H1 (cell line): ENCODE measurements at regions not wholly inside any gene's neighbourhood (a gene's known extent, or its start where the extent isn't known, plus 50 kb on each side); places are given as distances from the start of the nearest gene placed in this dataset.

Experiments used
- CTCF ChIA-PET: fragments of 300-600 bp; sonication (Branson Sonifier 250); formaldehyde crosslinking; loops from one replicate; lab custom pipeline; 2021; ENCODE audit not compliant: partially characterized antibody; lab: Charles Lee
- POLR2A ChIA-PET: fragments of 300-600 bp; sonication (Branson Sonifier 250); formaldehyde crosslinking; loops from one replicate; lab custom pipeline; 2021; ENCODE audit warnings: inconsistent platforms; ENCODE audit not compliant: partially characterized antibody; lab: Charles Lee
- DNase-seq, 2 experiments: peaks; one replicate each; pipeline versions ENCODE4 v3.0.0 to v3.0.0-alpha.2; 2010 to 2022; ENCODE audit warnings: low spot score in 2 of 2, low read depth in 1 of 2, mixed read lengths in 1 of 2
- FAIRE-seq: peaks from 2 replicates; lab custom pipeline; 2011; peaks lifted over from hg19 to GRCh38; lab: Jason Lieb, UNC
- H2AFZ ChIP-seq: 2 replicates; pipeline ENCODE4 v1.8.1; 2012; ENCODE audit warnings: low read length, inconsistent platforms
- H2AK5ac ChIP-seq: 2 replicates; pipeline ENCODE4 v1.6.1; 2013; ENCODE audit warnings: low read depth, low read length
- H2BK120ac ChIP-seq: replicated peaks from 2 replicates; pipeline ENCODE3; 2013; ENCODE audit warnings: low read depth, low read length, inconsistent platforms
- H2BK12ac ChIP-seq: 2 replicates; pipeline ENCODE4 v1.6.1; 2013; ENCODE audit warnings: low read depth, low read length
- H2BK15ac ChIP-seq: 2 replicates; pipeline ENCODE4 v1.6.1; 2013; ENCODE audit warnings: low read length
- H2BK20ac ChIP-seq: 2 replicates; pipeline ENCODE4 v1.6.1; 2013; ENCODE audit warnings: low read length
- H2BK5ac ChIP-seq: 2 replicates; pipeline ENCODE4 v1.6.1; 2013; ENCODE audit warnings: low read depth, low read length
- H3K14ac ChIP-seq: 2 replicates; pipeline ENCODE4 v1.6.1; 2013; ENCODE audit warnings: inconsistent platforms; ENCODE audit not compliant: insufficient read length
- H3K18ac ChIP-seq: 2 replicates; pipeline ENCODE4 v1.6.1; 2013; ENCODE audit warnings: low read length; ENCODE audit errors: extremely low read depth
- H3K23ac ChIP-seq: 2 replicates; pipeline ENCODE4 v1.6.1; 2013; ENCODE audit warnings: inconsistent platforms; ENCODE audit not compliant: insufficient read length
- H3K23me2 ChIP-seq: 2 replicates; pipeline ENCODE4 v1.6.1; 2013; ENCODE audit warnings: low read depth, low read length
- H3K27ac ChIP-seq: 2 replicates; pipeline ENCODE4 v1.6.1; 2011; ENCODE audit warnings: low read depth, low read length, inconsistent platforms
- H3K27me3 ChIP-seq, 4 experiments: replicated peaks in 1 of 4; 1 replicate in 1 of 4; 2 replicates in 3 of 4; pipeline versions ENCODE4 v1.6.1 to v1.8.1; 2011 to 2013; ENCODE audit warnings: low read length in 3 of 4, mild to moderate bottlenecking in 3 of 4, inconsistent platforms in 2 of 4, mixed read lengths in 2 of 4, moderate library complexity in 1 of 4; ENCODE audit not compliant: control insufficient read depth in 3 of 4, insufficient read depth in 3 of 4; ENCODE audit errors: extremely low read depth in 1 of 4
- H3K36me3 ChIP-seq, 4 experiments: 2 replicates each; pipeline versions ENCODE4 v1.6.1 to v1.8.1; 2011 to 2013; ENCODE audit warnings: mild to moderate bottlenecking in 4 of 4, low read length in 3 of 4, moderate library complexity in 2 of 4, control low read depth in 1 of 4, inconsistent platforms in 1 of 4; ENCODE audit not compliant: insufficient read depth in 4 of 4, control insufficient read depth in 2 of 4
- H3K4ac ChIP-seq: replicated peaks from 2 replicates; pipeline ENCODE3; 2013; ENCODE audit warnings: low read length, low read depth, mixed read lengths, inconsistent platforms; ENCODE audit not compliant: insufficient read length
- H3K4me1 ChIP-seq, 4 experiments: replicated peaks in 1 of 4; 1 replicate in 1 of 4; 2 replicates in 3 of 4; pipeline versions ENCODE4 v1.6.1 to v1.8.1; 2011 to 2013; ENCODE audit warnings: low read length in 3 of 4, inconsistent platforms in 2 of 4, mixed read lengths in 1 of 4; ENCODE audit not compliant: insufficient read depth in 4 of 4, control insufficient read depth in 3 of 4
- H3K4me2 ChIP-seq, 2 experiments: 2 replicates each; pipeline versions ENCODE4 v1.6.1 to v1.8.1; 2011 to 2013; ENCODE audit warnings: low read depth in 2 of 2, low read length in 2 of 2, control low read depth in 1 of 2, inconsistent platforms in 1 of 2, mild to moderate bottlenecking in 1 of 2; ENCODE audit not compliant: insufficient read depth in 1 of 2
- H3K4me3 ChIP-seq, 4 experiments: fragments of 200-600, 300-600 bp in 1 of 4; sonication (generic), shearing (Covaris generic), sonication (Bioruptor Twin) in 1 of 4; 2 replicates each; pipeline versions ENCODE4 v1.5.1 to v1.8.1; 2011 to 2016; ENCODE audit warnings: low read length in 4 of 4, low read depth in 3 of 4, control low read depth in 2 of 4, inconsistent platforms in 2 of 4, mild to moderate bottlenecking in 2 of 4, mixed read lengths in 1 of 4, moderate library complexity in 1 of 4; ENCODE audit not compliant: insufficient read depth in 2 of 4; ENCODE audit errors: extremely low read depth in 1 of 4
- H3K56ac ChIP-seq: replicated peaks from 2 replicates; pipeline ENCODE3; 2013; ENCODE audit warnings: low read depth, mild to moderate bottlenecking, mixed read lengths, low read length, inconsistent platforms; ENCODE audit not compliant: insufficient read length
- H3K79me1 ChIP-seq: 2 replicates; pipeline ENCODE4 v1.6.1; 2013; ENCODE audit warnings: low read depth, low read length, control low read depth
- H3K79me2 ChIP-seq, 2 experiments: 2 replicates each; pipeline versions ENCODE4 v1.6.1 to v1.8.1; 2012 to 2013; ENCODE audit warnings: low read length in 2 of 2, mild to moderate bottlenecking in 2 of 2, inconsistent platforms in 1 of 2; ENCODE audit not compliant: insufficient read depth in 2 of 2, control insufficient read depth in 1 of 2
- H3K9ac ChIP-seq, 4 experiments: replicated peaks in 1 of 4; 1 replicate in 1 of 4; 2 replicates in 3 of 4; pipeline versions ENCODE4 v1.6.1 to v1.8.1; 2011 to 2013; ENCODE audit warnings: low read depth in 3 of 4, low read length in 3 of 4, control low read depth in 2 of 4, mild to moderate bottlenecking in 2 of 4, moderate library complexity in 2 of 4, inconsistent platforms in 1 of 4; ENCODE audit errors: extremely low read depth in 1 of 4
- H3K9me3 ChIP-seq, 2 experiments: 2 replicates each; pipeline versions ENCODE4 v1.6.1 to v1.8.1; 2012 to 2013; ENCODE audit warnings: mild to moderate bottlenecking in 2 of 2, moderate library complexity in 2 of 2, control low read depth in 1 of 2, inconsistent platforms in 1 of 2, low read depth in 1 of 2, low read length in 1 of 2, mixed read lengths in 1 of 2; ENCODE audit not compliant: insufficient read depth in 2 of 2
- H4K20me1 ChIP-seq, 2 experiments: replicated peaks in 1 of 2; 2 replicates each; pipeline versions ENCODE3 to v1.8.1; 2011 to 2013; ENCODE audit warnings: inconsistent platforms in 2 of 2, low read length in 2 of 2, mild to moderate bottlenecking in 1 of 2; ENCODE audit not compliant: insufficient read depth in 2 of 2, control insufficient read depth in 1 of 2
- H4K5ac ChIP-seq: 2 replicates; pipeline ENCODE4 v1.6.1; 2013; ENCODE audit warnings: low read length, low read depth, mixed read lengths, inconsistent platforms; ENCODE audit not compliant: insufficient read length
- H4K8ac ChIP-seq: 2 replicates; pipeline ENCODE4 v1.8.0; 2013; ENCODE audit warnings: mild to moderate bottlenecking, moderate library complexity, low read length, inconsistent platforms; ENCODE audit not compliant: insufficient read depth; ENCODE audit errors: extremely low read depth
- H4K91ac ChIP-seq: replicated peaks from 2 replicates; pipeline ENCODE3; 2013; ENCODE audit warnings: low read length, mixed read lengths, inconsistent platforms; ENCODE audit not compliant: insufficient read length
- CBX5 ChIP-seq: fragments of 300-800, 300-1000 bp; sonication (generic); IDR thresholded peaks from 2 replicates; pipeline ENCODE4 v1.7.1; 2016; ENCODE audit warnings: antibody characterized with exemption, low read length, low read depth
- FOSL1 ChIP-seq: IDR thresholded peaks from 2 replicates; pipeline ENCODE4 v1.6.1; 2011; ENCODE audit warnings: mild to moderate bottlenecking, low read depth, low read length, moderate library complexity; ENCODE audit not compliant: insufficient read depth
- GTF2F1 ChIP-seq: IDR thresholded peaks from 2 replicates; pipeline ENCODE4 v1.6.1; 2012; ENCODE audit warnings: low read depth, low read length, improper control_type of control experiment, borderline replicate concordance
- JUN ChIP-seq: IDR thresholded peaks from 2 replicates; pipeline ENCODE4 v1.6.1; 2011; ENCODE audit warnings: low read depth, mild to moderate bottlenecking, improper control_type of control experiment, low read length
- POLR2AphosphoS5 ChIP-seq: IDR thresholded peaks from 2 replicates; pipeline ENCODE4 v1.6.1; 2011; ENCODE audit warnings: low read depth, low read length
- POU5F1 ChIP-seq: IDR thresholded peaks from 2 replicates; pipeline ENCODE4 v1.6.1; 2011; ENCODE audit warnings: low read depth, mild to moderate bottlenecking, low read length, moderate library complexity
- RAD21 ChIP-seq, 2 experiments: IDR thresholded peaks in 1 of 2; conservative IDR thresholded peaks in 1 of 2; 2 replicates each; pipeline ENCODE4 v1.6.1; 2011; ENCODE audit warnings: low read depth in 2 of 2, low read length in 2 of 2, improper control_type of control experiment in 1 of 2, inconsistent platforms in 1 of 2, mild to moderate bottlenecking in 1 of 2, moderate library complexity in 1 of 2
- RXRA ChIP-seq: IDR thresholded peaks from 2 replicates; pipeline ENCODE4 v1.6.1; 2011; ENCODE audit warnings: low read depth, mild to moderate bottlenecking, low read length, moderate library complexity; ENCODE audit not compliant: insufficient read depth
- USF2 ChIP-seq: IDR thresholded peaks from 2 replicates; pipeline ENCODE4 v1.6.1; 2011; ENCODE audit warnings: low read length, improper control_type of control experiment
- WGBS, 2 experiments: shearing (Covaris generic) in 1 of 2; methylation state at CpG; one replicate each; pipeline versions ENCODE4 v1.1.6 to v1.1.7; 2013 to 2015; ENCODE audit warnings: low lambda C conversion rate in 2 of 2, mixed read lengths in 2 of 2, inconsistent platforms in 1 of 2, low coverage in 1 of 2, missing lambda C conversion rate in 1 of 2; ENCODE audit not compliant: insufficient replicate concordance in 2 of 2, insufficient coverage in 1 of 2, insufficient read length in 1 of 2; ENCODE audit errors: extremely low coverage in 1 of 2, missing lambda C conversion rate in 1 of 2; 5-methylcytosine and 5-hydroxymethylcytosine counted together

GRCh38 chr18:2207294-2207693 is 364.0 kb downstream of the METTL4 start:
- Histone ChIP-seq H4K91ac (no peak overlapping the region), H3K23ac (no peak overlapping the region), H3K18ac (no peak overlapping the region), H2BK15ac (no peak overlapping the region), H2AK5ac (no peak overlapping the region), H4K8ac (no peak overlapping the region), H3K27ac (no peak overlapping the region), H3K14ac (no peak overlapping the region), H2AFZ (no peak overlapping the region), H4K20me1 (no peaks in the 10 kb centered on the region), H3K79me1 (no peaks in the 10 kb centered on the region), H3K4me2 (no peak overlapping the region), H2BK5ac (no peak overlapping the region), H2BK12ac (no peak overlapping the region), H2BK120ac (no peak overlapping the region), H2BK20ac (no peak overlapping the region), H3K36me3 (no peaks in the 10 kb centered on the region), H3K9ac (no peak overlapping the region), H4K5ac (no peak overlapping the region), H3K9me3 (no peaks in the 10 kb centered on the region), H3K4ac (no peak overlapping the region), H3K4me1 (no peaks in the 10 kb centered on the region), H3K27me3 (peaks cover 0 to 1% (median 0%) of the 10 kb centered on the region in 4 experiments; a peak in 1 of 7 replicates), H3K4me3 (no peak overlapping the region), H3K56ac (no peak overlapping the region), H3K23me2 (no peaks in the 10 kb centered on the region), H3K79me2 (no peaks in the 10 kb centered on the region)
- POLR2A ChIA-PET, result no interaction called here
- WGBS, 2 experiments, result 97% methylated on average over 3 of the region's 3 CpGs; no CpG with 5 or more reads in 1 of the 2 experiments
- FAIRE-seq, result no peak
- no peak for TF ChIP-seq POU5F1
- TF ChIP-seq RAD21 (IDR thresholded peaks at IDR 0.05 in 1 of 2, conservative IDR thresholded peaks at IDR 0.05 in 1 of 2; ENCODE audit: low read depth in 2 of 2, low read length in 2 of 2), result no peak
- TF ChIP-seq POLR2AphosphoS5, result no peak
- no peak for TF ChIP-seq FOSL1
- no peak for TF ChIP-seq USF2
- TF ChIP-seq RXRA, result no peak
- TF ChIP-seq GTF2F1, result no peak
- TF ChIP-seq JUN, result no peak
- TF ChIP-seq CBX5, result no peak
- no peak for DNase-seq
- CTCF ChIA-PET, result interaction anchor here (0.6 kb wide), 1 partner anchor 10 kb away, joined by 3 read pairs; no protein-coding TSS in a partner anchor
